Prostate gland (tissue), 1 donor: ENCODE measurements at regions not wholly inside any gene's neighbourhood (a gene's known extent, or its start where the extent isn't known, plus 50 kb on each side); places are given as distances from the start of the nearest gene placed in this dataset.

Experiments used
- POLR2A ChIP-seq: fragments of 450-650 bp; IDR thresholded peaks from one replicate; pipeline ENCODE4 v1.6.1; 2016; ENCODE audit warnings: antibody characterized with exemption, mild to moderate bottlenecking
- POLR2AphosphoS5 ChIP-seq: sonication (generic); formaldehyde crosslinking; IDR thresholded peaks from one replicate; pipeline ENCODE4 v1.6.1; 2017; ENCODE audit warnings: antibody characterized with exemption

GRCh38 chr4:146121757-146122156 is 53.8 kb upstream of the LSM6 start:
- TF ChIP-seq POLR2A: no peak
- TF ChIP-seq POLR2AphosphoS5: no peak
